ENCODE measurements at regions not wholly inside any gene's neighbourhood (a gene's known extent, or its start where the extent isn't known, plus 50 kb on each side); places are given as distances from the start of the nearest gene placed in this dataset.

DNA sequence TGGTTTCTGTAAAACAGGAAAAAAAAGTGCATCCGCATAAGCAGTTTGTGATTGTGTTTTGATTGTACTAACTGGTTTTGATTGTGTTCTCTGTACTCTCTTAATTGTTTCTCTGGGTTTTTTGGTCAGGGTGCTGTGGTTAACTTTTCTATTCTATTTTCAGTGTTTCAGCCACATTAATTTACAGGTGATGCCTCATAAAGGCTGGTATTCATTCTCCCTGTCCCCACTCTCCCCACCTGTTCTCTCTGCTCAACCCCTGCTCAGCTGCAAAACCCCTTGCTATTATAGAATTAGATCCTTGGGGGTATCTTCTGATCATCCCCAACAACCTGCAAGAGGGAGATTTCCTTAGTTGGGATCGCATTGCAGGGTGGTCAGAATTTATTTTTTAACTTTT is 285.4 kb upstream of the AZI2 start:
- no peak overlapping the region for H3K4me3 ChIP-seq (ENCODE audit: low read depth, low read length)
- no peak for DNase-seq (ENCODE audit: low read depth, low spot score)
- no peak for TF ChIP-seq CTCF (IDR thresholded peaks at IDR 0.05; ENCODE audit: low read depth, low read length)
- in situ Hi-C loops (cut with HindIII; ENCODE audit: low sequenced_read_pairs) = no loop called here

DNA sequence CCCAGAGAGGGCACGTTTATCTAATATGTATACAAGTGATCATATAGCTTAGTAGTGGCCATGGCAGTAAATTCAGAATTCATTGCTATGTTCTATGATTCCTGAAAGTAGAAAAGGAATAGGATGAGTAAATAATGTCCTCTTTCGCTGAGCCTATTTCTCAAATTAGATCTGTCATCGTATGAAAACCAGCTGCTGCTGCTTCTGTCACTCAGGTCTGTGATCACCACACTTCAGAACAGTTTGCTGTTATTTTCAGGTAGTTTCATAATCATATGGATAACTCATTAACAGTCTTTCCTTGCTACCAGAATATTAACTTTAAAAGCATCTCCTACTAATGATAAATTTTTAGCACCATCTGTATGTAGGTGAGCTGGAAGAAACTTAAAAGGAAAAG is 289.1 kb upstream of the AZI2 start:
- in situ Hi-C loops (cut with HindIII; ENCODE audit: low sequenced_read_pairs) = no loop called here
- no peak for TF ChIP-seq CTCF (IDR thresholded peaks at IDR 0.05; ENCODE audit: low read depth, low read length)
- H3K4me3 ChIP-seq (ENCODE audit: low read depth, low read length) = no peak overlapping the region
- no peak for DNase-seq (ENCODE audit: low read depth, low spot score)

DNA sequence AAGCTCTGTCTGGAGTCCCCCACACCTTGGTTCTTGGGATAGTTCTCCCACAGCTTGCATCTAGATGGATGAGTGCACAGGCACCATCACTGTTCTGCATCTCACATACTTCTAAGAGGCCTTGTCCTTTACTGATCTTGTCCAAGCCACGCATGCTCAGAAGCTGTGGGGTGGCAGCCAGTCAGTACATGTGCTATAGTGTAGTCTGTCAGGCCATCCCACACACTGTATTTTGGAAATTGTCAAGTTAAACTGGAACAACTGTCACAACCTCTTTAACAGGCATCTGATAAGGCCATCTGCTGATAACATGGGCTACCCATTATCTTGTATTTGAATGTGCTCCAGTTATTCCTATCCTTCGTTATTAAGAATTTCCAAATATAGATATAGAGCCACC is 296.5 kb upstream of the AZI2 start:
- no peak for TF ChIP-seq CTCF (IDR thresholded peaks at IDR 0.05; ENCODE audit: low read depth, low read length)
- in situ Hi-C loops (cut with HindIII; ENCODE audit: low sequenced_read_pairs) = no loop called here
- no peak overlapping the region for H3K4me3 ChIP-seq (ENCODE audit: low read depth, low read length)
- DNase-seq (ENCODE audit: low read depth, low spot score) = no peak

- DNase-seq (ENCODE audit: low read depth, low spot score) = no peak
- in situ Hi-C loops (cut with HindIII; ENCODE audit: low sequenced_read_pairs) = no loop called here
- TF ChIP-seq CTCF (IDR thresholded peaks at IDR 0.05; ENCODE audit: low read depth, low read length) = no peak
- no peak overlapping the region for H3K4me3 ChIP-seq (ENCODE audit: low read depth, low read length)
Measured at GRCh38 chr3:28646435-28646834, 297.8 kb upstream of the AZI2 start.

- TF ChIP-seq CTCF (IDR thresholded peaks at IDR 0.05; ENCODE audit: low read depth, low read length) = no peak
- no peak overlapping the region for H3K4me3 ChIP-seq (ENCODE audit: low read depth, low read length)
- no peak for DNase-seq (ENCODE audit: low read depth, low spot score)
- in situ Hi-C loops (cut with HindIII; ENCODE audit: low sequenced_read_pairs) = no loop called here
Measured at GRCh38 chr3:28649266-28649665, 300.6 kb upstream of the AZI2 start.

DNA sequence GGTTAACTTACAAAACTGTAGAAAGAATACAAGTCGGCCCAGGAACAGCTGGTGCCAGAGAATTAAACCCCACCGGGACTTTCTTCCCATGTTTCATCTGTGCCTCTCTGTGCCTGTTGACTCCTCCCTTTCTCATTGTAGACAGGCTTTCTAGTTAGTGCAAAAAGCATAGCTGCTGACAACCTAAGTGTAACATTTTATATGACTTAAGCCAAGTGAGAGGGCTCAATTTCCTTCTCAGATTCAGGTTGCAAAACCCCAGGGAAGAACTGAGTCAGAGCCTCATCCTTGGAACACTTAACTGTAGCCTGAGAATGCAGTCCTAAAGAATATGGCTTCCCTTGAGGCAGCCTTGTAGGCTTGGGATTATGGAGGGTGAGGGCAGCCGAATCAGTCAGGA is 302.5 kb upstream of the AZI2 start:
- in situ Hi-C loops (cut with HindIII; ENCODE audit: low sequenced_read_pairs) = no loop called here
- TF ChIP-seq CTCF (IDR thresholded peaks at IDR 0.05; ENCODE audit: low read depth, low read length) = no peak

DNA sequence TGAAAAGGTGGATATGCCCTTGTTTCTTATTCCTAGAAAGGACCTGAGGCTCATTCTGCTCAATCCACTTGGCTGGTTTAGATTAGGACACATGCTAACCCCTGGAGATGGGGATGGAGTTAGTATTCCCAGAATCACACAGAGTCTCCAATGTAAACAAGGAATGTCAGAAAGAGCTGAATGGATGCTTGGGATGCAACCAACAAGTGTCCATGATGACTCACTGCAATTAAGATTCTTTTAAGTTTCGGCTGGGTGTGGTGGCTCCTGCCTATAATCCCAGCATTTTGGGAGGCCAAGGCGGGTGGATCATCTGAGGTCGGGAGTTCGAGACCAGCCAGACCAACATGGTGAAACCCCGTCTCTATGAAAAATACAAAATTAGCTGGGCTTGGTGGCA is 315.5 kb upstream of the AZI2 start:
- in situ Hi-C loops (cut with HindIII; ENCODE audit: low sequenced_read_pairs) = no loop called here
- DNase-seq (ENCODE audit: low read depth, low spot score) = no peak
- no peak overlapping the region for H3K4me3 ChIP-seq (ENCODE audit: low read depth, low read length)
- TF ChIP-seq CTCF (IDR thresholded peaks at IDR 0.05; ENCODE audit: low read depth, low read length) = no peak

More for the DNA sequence above, 302.5 kb upstream of the AZI2 start:
- DNase-seq (ENCODE audit: low read depth, low spot score) = peak; percentile 3
- H3K4me3 ChIP-seq (ENCODE audit: low read depth, low read length) = no peak overlapping the region

Measured in astrocyte of the spinal cord (primary cell).